DMS153 (cell line): ENCODE measurements at regions not wholly inside any gene's neighbourhood (a gene's known extent, or its start where the extent isn't known, plus 50 kb on each side); places are given as distances from the start of the nearest gene placed in this dataset.
A peak's percentile ranks its signal among the peaks of the same experiment; 100 is the strongest.
"Not testable (repeated sequence)": the region's sequence is repeated elsewhere in the genome, so short reads cannot be mapped to it uniquely, and the experiment has no call there.

Source experiments
- DNase-seq: peaks from one replicate; lab custom pipeline; 2025; lab: John Stamatoyannopoulos, UW

GRCh38 chr12:74595696-74596095, 58.1 kb downstream of the ATXN7L3B start:
- DNase-seq: no peak

- no peak for DNase-seq
These were observed 61.2 kb downstream of the ATXN7L3B start for GRCh38 chr12:74598819-74599218.

GRCh38 chr12:74599932-74600331, 62.3 kb downstream of the ATXN7L3B start:
- DNase-seq: no peak

GRCh38 chr12:74600817-74601216, 63.2 kb downstream of the ATXN7L3B start:
- not testable (repeated sequence) for DNase-seq

- no peak for DNase-seq
These were observed 65.4 kb downstream of the ATXN7L3B start for GRCh38 chr12:74602881-74603672.

GRCh38 chr12:74608231-74608775, 70.7 kb downstream of the ATXN7L3B start:
- no peak for DNase-seq

GRCh38 chr12:74610711-74611110, 73.1 kb downstream of the ATXN7L3B start:
- no peak for DNase-seq

- peak; percentile 20 for DNase-seq
These were observed 76.8 kb downstream of the ATXN7L3B start for GRCh38 chr12:74614426-74614825.

GRCh38 chr12:74619084-74619483, 81.4 kb downstream of the ATXN7L3B start:
- DNase-seq: no peak

- no peak for DNase-seq
These were observed 82.2 kb downstream of the ATXN7L3B start for GRCh38 chr12:74619884-74620283.

GRCh38 chr12:74620921-74621320, 83.3 kb downstream of the ATXN7L3B start:
- no peak for DNase-seq

- DNase-seq: peak; percentile 76
These were observed 86.6 kb downstream of the ATXN7L3B start for GRCh38 chr12:74624201-74624600.

GRCh38 chr12:74626397-74626796, 88.8 kb downstream of the ATXN7L3B start:
- no peak for DNase-seq

- no peak for DNase-seq
These were observed 103.6 kb downstream of the ATXN7L3B start for GRCh38 chr12:74641262-74641661.

- no peak for DNase-seq
These were observed 104.1 kb downstream of the ATXN7L3B start for GRCh38 chr12:74641694-74642093.

GRCh38 chr12:74644681-74645080, 107.0 kb downstream of the ATXN7L3B start:
- no peak for DNase-seq

GRCh38 chr12:74646831-74647230, 109.2 kb downstream of the ATXN7L3B start:
- DNase-seq: peak; percentile 48

- no peak for DNase-seq
These were observed 109.6 kb downstream of the ATXN7L3B start for GRCh38 chr12:74647256-74647655.

- no peak for DNase-seq
These were observed 118.6 kb downstream of the ATXN7L3B start for GRCh38 chr12:74656251-74656650.

- no peak for DNase-seq
These were observed 122.8 kb downstream of the ATXN7L3B start for GRCh38 chr12:74660442-74660841.

- no peak for DNase-seq
These were observed 126.3 kb downstream of the ATXN7L3B start for GRCh38 chr12:74663958-74664357.

- DNase-seq: no peak
These were observed 128.1 kb downstream of the ATXN7L3B start for GRCh38 chr12:74665690-74666089.

- DNase-seq: no peak
These were observed 133.8 kb downstream of the ATXN7L3B start for GRCh38 chr12:74671421-74671820.

GRCh38 chr12:74676955-74677354, 139.3 kb downstream of the ATXN7L3B start:
- not testable (repeated sequence) for DNase-seq
